ENCODE measurements at regions not wholly inside any gene's neighbourhood (a gene's known extent, or its start where the extent isn't known, plus 50 kb on each side); places are given as distances from the start of the nearest gene placed in this dataset.

- TF ChIP-seq CTCF (IDR thresholded peaks at IDR 0.05) (no peak), POLR2A (IDR thresholded peaks at IDR 0.05) (no peak)
These were observed 51.1 kb upstream of the SLC22A16 start for GRCh38 chr6:110527516-110527915.
